Left lung (tissue), 4 donors: ENCODE measurements at regions not wholly inside any gene's neighbourhood (a gene's known extent, or its start where the extent isn't known, plus 50 kb on each side); places are given as distances from the start of the nearest gene placed in this dataset.

Source experiments
- ATAC-seq: fragments of 200-7000 bp; cut with Tn5 transposase; one replicate; pipeline ENCODE4 v1.9.1; 2020; ENCODE audit warnings: moderate library complexity
- DNase-seq, 4 donors: peaks; one replicate each; pipeline ENCODE4 v3.0.0-alpha.2; 2013 to 2020
- H3K27ac ChIP-seq, 2 donors: fragments of 200-600 bp; sonication (generic) in 1 of 2; one replicate each; pipeline versions ENCODE4 v1.5.0 to v1.8.0; 2020 to 2021
- H3K27me3 ChIP-seq, 2 donors: fragments of 200-600 bp; sonication (generic) in 1 of 2; one replicate each; pipeline versions ENCODE4 v1.5.0 to v1.8.0; 2020 to 2021
- H3K36me3 ChIP-seq, 2 donors: fragments of 200-600 bp; sonication (generic) in 1 of 2; one replicate each; pipeline versions ENCODE4 v1.5.0 to v1.8.0; 2020 to 2021
- H3K4me1 ChIP-seq, 2 donors: fragments of 200-600 bp; one replicate each; pipeline ENCODE4 v1.8.0; 2021
- H3K4me3 ChIP-seq, 2 donors: fragments of 200-600 bp; sonication (generic) in 1 of 2; one replicate each; pipeline versions ENCODE4 v1.5.0 to v1.8.0; 2020 to 2021; ENCODE audit warnings: mild to moderate bottlenecking in 1 of 2
- H3K9me3 ChIP-seq, 2 donors: fragments of 200-600 bp; sonication (generic) in 1 of 2; one replicate each; pipeline versions ENCODE4 v1.5.0 to v1.8.0; 2020 to 2021
- intact Hi-C, 2 donors: fragments of 100-400 bp; cut with DNase I; formaldehyde crosslinking; loops; one replicate each; pipeline versions ENCODE4 v1.11.2 to v1.14.2; 2022
- TF ChIP-seq, protein P1 (sequence below), 2 donors: fragments of 200-600 bp; sonication (generic) in 1 of 2; IDR thresholded peaks; one replicate each; pipeline versions ENCODE4 v1.5.0 to v1.8.0; 2021; ENCODE audit warnings: antibody characterized with exemption in 2 of 2
- donor health status: DM: no; HTN: yes; CAD: no.
- donor health status: DM: no; HTN: no; CAD: no.

DNA sequence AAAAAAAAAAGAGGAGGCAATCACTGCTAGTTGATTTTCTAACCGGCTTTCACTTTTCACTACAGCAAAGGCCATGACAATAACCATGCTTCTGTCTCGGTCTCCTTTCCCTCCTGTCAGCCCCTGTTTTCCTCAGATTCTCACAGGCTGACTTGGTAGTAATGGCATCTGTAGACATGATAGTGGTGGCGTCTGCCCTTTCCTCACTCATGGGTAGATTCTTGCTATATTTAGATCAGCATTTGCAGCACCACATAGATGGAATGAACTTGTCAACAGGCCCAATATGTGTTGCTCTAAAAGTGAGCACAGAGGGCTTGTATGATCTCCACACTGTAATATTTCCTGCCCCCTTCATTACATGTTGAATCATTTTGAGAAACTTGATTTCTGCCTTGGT lies 120.3 kb upstream of the FTMT start:
- no peak overlapping the region for H3K27ac ChIP-seq
- no peaks in the 10 kb centered on the region for H3K36me3 ChIP-seq
- no peaks in the 10 kb centered on the region for H3K9me3 ChIP-seq
- no peaks in the 10 kb centered on the region for H3K4me1 ChIP-seq
- no peaks in the 10 kb centered on the region for H3K27me3 ChIP-seq
- ATAC-seq (no peak), DNase-seq (no peak)
- intact Hi-C loops, result no loop called here
- no peak overlapping the region for H3K4me3 ChIP-seq
- TF ChIP-seq, protein P1, sequence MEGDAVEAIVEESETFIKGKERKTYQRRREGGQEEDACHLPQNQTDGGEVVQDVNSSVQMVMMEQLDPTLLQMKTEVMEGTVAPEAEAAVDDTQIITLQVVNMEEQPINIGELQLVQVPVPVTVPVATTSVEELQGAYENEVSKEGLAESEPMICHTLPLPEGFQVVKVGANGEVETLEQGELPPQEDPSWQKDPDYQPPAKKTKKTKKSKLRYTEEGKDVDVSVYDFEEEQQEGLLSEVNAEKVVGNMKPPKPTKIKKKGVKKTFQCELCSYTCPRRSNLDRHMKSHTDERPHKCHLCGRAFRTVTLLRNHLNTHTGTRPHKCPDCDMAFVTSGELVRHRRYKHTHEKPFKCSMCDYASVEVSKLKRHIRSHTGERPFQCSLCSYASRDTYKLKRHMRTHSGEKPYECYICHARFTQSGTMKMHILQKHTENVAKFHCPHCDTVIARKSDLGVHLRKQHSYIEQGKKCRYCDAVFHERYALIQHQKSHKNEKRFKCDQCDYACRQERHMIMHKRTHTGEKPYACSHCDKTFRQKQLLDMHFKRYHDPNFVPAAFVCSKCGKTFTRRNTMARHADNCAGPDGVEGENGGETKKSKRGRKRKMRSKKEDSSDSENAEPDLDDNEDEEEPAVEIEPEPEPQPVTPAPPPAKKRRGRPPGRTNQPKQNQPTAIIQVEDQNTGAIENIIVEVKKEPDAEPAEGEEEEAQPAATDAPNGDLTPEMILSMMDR (IDR thresholded peaks at IDR 0.05), result no peak

DNA sequence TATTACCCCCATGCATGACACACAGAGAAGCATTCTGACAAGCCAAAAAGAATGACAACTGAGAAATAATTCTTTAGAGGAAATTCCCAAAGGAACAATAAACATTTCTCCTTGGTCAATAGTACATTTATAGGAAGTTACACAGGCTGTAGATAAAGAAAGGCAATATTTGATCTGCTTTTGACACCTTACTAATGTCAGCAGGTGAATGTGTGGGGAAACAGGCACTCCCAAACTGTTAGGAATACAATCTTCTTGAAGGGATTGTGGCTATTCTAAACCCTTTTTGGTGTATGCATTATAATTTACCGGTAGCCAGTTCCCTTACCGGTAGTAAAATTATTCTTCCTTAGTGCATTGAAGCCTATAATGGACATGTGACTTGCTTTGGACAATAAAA lies 116.1 kb upstream of the FTMT start:
- ATAC-seq (no peak), DNase-seq (no peak)
- H3K36me3 ChIP-seq, result no peaks in the 10 kb centered on the region
- peaks cover 0 to 14% of the 10 kb centered on the region in 2 donors for H3K9me3 ChIP-seq
- no peaks in the 10 kb centered on the region for H3K27me3 ChIP-seq
- no peak overlapping the region for H3K4me3 ChIP-seq
- TF ChIP-seq, protein P1 (IDR thresholded peaks at IDR 0.05), result no peak
- no peaks in the 10 kb centered on the region for H3K4me1 ChIP-seq
- intact Hi-C loops, result no loop called here
- no peak overlapping the region for H3K27ac ChIP-seq

DNA sequence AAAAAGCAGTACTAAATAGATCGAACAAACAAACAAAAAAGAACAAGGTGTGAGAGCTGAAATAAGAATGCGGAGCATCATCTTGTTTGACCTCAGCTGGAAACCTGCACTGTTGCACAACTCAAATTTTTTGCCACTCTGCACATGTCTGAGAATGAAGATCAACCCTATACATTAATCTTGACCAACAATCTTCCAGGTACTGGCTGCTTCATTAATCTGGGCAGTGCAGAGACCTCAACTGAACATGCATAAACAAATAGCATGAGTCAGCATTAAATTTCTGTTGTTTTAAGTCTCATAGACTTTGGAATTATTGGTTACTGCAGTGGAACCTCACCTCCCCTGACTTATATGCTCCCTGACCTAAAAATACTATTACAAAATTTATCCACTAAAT lies 114.6 kb upstream of the FTMT start:
- no peak overlapping the region for H3K27ac ChIP-seq
- TF ChIP-seq, protein P1 (IDR thresholded peaks at IDR 0.05), result no peak
- intact Hi-C loops, result no loop called here

DNA sequence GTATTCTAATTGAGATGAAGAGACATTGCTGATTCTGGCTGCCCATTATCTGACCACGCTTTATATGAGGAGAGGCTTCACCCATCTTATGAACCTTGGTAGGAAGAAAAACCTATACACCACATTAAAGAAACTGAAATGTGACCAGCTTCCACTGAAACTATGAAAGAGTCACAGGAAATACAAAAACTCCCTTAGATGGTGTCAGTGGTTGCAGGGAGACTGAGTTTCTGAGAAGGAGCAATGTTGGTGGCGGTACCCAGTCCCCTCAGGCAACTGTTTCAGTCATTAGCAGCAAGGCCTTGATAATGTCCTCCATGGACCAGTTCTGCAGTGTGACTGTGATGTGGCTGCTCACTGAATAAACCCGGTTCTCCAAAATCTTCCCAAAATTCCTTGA lies 110.5 kb upstream of the FTMT start:
- no peaks in the 10 kb centered on the region for H3K27me3 ChIP-seq
- DNase-seq, result no peak

More for the DNA sequence above, 114.6 kb upstream of the FTMT start:
- DNase-seq (no peak), ATAC-seq (no peak)
- no peak overlapping the region for H3K4me3 ChIP-seq
- H3K27me3 ChIP-seq, result no peaks in the 10 kb centered on the region
- peaks cover 0 to 20% of the 10 kb centered on the region in 2 donors for H3K9me3 ChIP-seq
- no peaks in the 10 kb centered on the region for H3K36me3 ChIP-seq
- no peaks in the 10 kb centered on the region for H3K4me1 ChIP-seq

DNA sequence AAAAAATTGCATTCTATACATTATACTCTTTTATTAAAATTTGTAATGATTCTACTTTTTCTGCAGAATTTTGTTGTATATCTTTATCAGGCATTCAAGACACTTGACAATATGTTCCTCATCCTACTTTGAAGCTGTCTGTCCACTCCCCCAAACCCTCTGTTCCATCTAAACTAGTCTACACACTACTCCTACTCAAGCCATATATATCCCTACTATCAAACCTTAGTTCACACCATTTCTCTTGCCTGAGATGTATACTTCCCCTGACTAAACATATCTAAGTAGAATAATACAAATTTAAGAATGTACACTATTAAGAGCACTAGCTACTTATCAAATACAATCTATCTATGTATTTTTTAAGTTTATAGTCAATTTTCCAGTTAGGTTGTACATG lies 107.1 kb upstream of the FTMT start:
- TF ChIP-seq, protein P1 (IDR thresholded peaks at IDR 0.05), result no peak
- intact Hi-C loops, result no loop called here
- no peak for ATAC-seq

More for the DNA sequence above, 110.5 kb upstream of the FTMT start:
- Histone ChIP-seq H3K36me3 (no peaks in the 10 kb centered on the region), H3K4me1 (no peaks in the 10 kb centered on the region), H3K27ac (no peak overlapping the region), H3K9me3 (peaks cover 0 to 20% of the 10 kb centered on the region in 2 donors), H3K4me3 (no peak overlapping the region)
- ATAC-seq, result no peak
- intact Hi-C loops, result no loop called here
- TF ChIP-seq, protein P1 (IDR thresholded peaks at IDR 0.05), result no peak

More for the DNA sequence above, 107.1 kb upstream of the FTMT start:
- Histone ChIP-seq H3K27ac (no peak overlapping the region), H3K9me3 (peaks cover 0 to 14% of the 10 kb centered on the region in 2 donors), H3K4me1 (no peaks in the 10 kb centered on the region), H3K4me3 (no peak overlapping the region), H3K36me3 (no peaks in the 10 kb centered on the region), H3K27me3 (no peaks in the 10 kb centered on the region)
- no peak for DNase-seq
